CD4-positive, alpha-beta T cell (primary cell): ENCODE measurements at regions not wholly inside any gene's neighbourhood (a gene's known extent, or its start where the extent isn't known, plus 50 kb on each side); places are given as distances from the start of the nearest gene placed in this dataset.

Experiments used
- ATAC-seq: fragments of 200-7000 bp; cut with Tn5 transposase; one replicate; pipeline ENCODE4 v1.10.0; 2022; ENCODE audit warnings: mild to moderate bottlenecking; ENCODE audit not compliant: poor library complexity
- CTCF ChIA-PET: fragments of 350-600 bp; sonication (Branson Sonifier 250); formaldehyde crosslinking; loops from one replicate; lab custom pipeline; 2021; ENCODE audit warnings: antibody characterized with exemption, inconsistent platforms; lab: Charles Lee
- POLR2A ChIA-PET: fragments of 350-600 bp; sonication (Branson Sonifier 250); formaldehyde crosslinking; loops from one replicate; lab custom pipeline; 2021; ENCODE audit warnings: antibody characterized with exemption, inconsistent platforms; lab: Charles Lee
- DNase-seq, 14 experiments: peaks; one replicate each; pipeline ENCODE4 v3.0.0-alpha.2; 2013 to 2020; ENCODE audit warnings: mixed read lengths in 2 of 14
- H3K27ac ChIP-seq, 2 donors: one replicate each; pipeline versions ENCODE4 v1.5.1 to v1.7.0; 2013; ENCODE audit warnings: low read length in 2 of 2, low read depth in 1 of 2, mild to moderate bottlenecking in 1 of 2
- H3K27me3 ChIP-seq, 2 experiments: 1 replicate in 1 of 2; 2 replicates in 1 of 2; pipeline versions ENCODE4 v1.6.1 to v1.7.0; 2013; ENCODE audit warnings: low read length in 2 of 2, control low read depth in 1 of 2, mild to moderate bottlenecking in 1 of 2, moderate library complexity in 1 of 2; ENCODE audit not compliant: insufficient read depth in 2 of 2, control insufficient read depth in 1 of 2
- H3K36me3 ChIP-seq: one replicate; pipeline ENCODE4 v1.6.1; 2013; ENCODE audit warnings: low read length, control low read depth; ENCODE audit not compliant: insufficient read depth
- H3K4me1 ChIP-seq: one replicate; pipeline ENCODE4 v1.6.1; 2013; ENCODE audit warnings: low read length, control low read depth; ENCODE audit not compliant: insufficient read depth
- H3K4me3 ChIP-seq: one replicate; pipeline ENCODE4 v1.5.1; 2013; ENCODE audit warnings: mild to moderate bottlenecking, low read length, moderate library complexity
- H3K9me3 ChIP-seq, 2 experiments: 1 replicate in 1 of 2; 2 replicates in 1 of 2; pipeline versions ENCODE4 v1.6.1 to v1.7.0; 2013; ENCODE audit warnings: low read length in 2 of 2, mild to moderate bottlenecking in 2 of 2, control low read depth in 1 of 2, moderate library complexity in 1 of 2; ENCODE audit not compliant: control insufficient read depth in 1 of 2, insufficient read depth in 1 of 2
- H3K27ac Mint-ChIP-seq: one replicate; pipeline ENCODE4 v1.8.0; 2020; ENCODE audit warnings: mixed read lengths
- H3K27me3 Mint-ChIP-seq: one replicate; pipeline ENCODE4 v1.8.0; 2021; ENCODE audit warnings: mixed read lengths
- H3K36me3 Mint-ChIP-seq: one replicate; pipeline ENCODE4 v1.8.0; 2021; ENCODE audit warnings: low read depth, mixed read lengths
- H3K4me1 Mint-ChIP-seq: one replicate; pipeline ENCODE4 v1.8.0; 2021; ENCODE audit warnings: low read depth, mixed read lengths
- H3K4me3 Mint-ChIP-seq: one replicate; pipeline ENCODE4 v1.8.0; 2020; ENCODE audit warnings: mild to moderate bottlenecking, mixed read lengths
- H3K9me3 Mint-ChIP-seq: one replicate; pipeline ENCODE4 v1.8.0; 2020; ENCODE audit warnings: mixed read lengths
- intact Hi-C, 2 experiments: fragments of 100-400 bp; cut with DNase I in 1 of 2; cut with micrococcal nuclease in 1 of 2; formaldehyde crosslinking; loops; one replicate each; pipeline versions ENCODE4 v1.15.1 to v1.9.0; 2023 to 2025; cut with DNase I, micrococcal nuclease
- TF ChIP-seq, protein P1 (sequence below): fragments of 200-600 bp; IDR thresholded peaks from one replicate; pipeline ENCODE4 v1.8.0; 2022; ENCODE audit warnings: antibody characterized with exemption, mild to moderate bottlenecking

DNA sequence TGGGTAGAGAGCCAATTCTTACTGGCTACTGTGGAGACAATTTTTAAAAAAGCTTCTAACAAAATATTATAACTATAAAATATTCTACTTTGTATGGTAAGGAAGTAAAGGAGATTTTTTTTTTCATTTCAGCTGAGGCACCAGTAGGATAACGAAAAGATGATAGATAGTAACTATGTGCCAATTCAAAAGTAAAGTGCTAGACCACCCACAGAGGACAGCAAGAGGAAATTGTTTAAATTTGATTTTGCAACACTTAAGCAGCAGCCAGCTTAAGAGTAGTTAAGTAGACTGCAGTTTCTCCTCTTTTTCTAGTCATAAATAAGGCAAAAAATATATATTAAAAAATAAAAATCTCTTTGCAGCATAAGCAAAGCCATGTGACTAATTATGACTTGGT, 1539.3 kb upstream of the ACO1 start:
- intact Hi-C loops, result no loop called here

DNA sequence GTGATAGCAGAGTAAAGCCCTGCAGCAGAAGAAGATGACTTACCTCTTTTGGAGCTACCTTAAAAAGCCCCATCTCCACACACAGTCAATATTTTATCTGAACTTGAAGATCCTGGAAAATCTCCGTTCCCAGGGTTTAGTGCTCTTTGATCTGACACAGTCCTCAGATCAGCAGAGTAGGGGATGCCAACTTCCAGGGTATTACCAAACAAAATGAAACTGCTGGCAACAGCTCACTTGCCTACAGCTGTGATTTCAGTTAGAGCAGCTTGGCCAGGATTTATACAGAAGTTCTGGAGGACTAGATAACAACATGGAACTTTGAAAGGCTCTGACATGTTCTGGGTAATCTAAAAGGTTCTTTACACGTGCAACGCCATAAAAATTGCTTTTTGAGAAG, 1537.8 kb upstream of the ACO1 start:
- ChIA-PET CTCF (no interaction called here), POLR2A (no interaction called here)
- no peak overlapping the region for H3K4me3 ChIP-seq
- no peak for ATAC-seq
- no peak overlapping the region for H3K4me3 Mint-ChIP-seq
- H3K27ac Mint-ChIP-seq, result no peak overlapping the region
- no peaks in the 10 kb centered on the region for H3K27me3 Mint-ChIP-seq
- TF ChIP-seq, protein P1, sequence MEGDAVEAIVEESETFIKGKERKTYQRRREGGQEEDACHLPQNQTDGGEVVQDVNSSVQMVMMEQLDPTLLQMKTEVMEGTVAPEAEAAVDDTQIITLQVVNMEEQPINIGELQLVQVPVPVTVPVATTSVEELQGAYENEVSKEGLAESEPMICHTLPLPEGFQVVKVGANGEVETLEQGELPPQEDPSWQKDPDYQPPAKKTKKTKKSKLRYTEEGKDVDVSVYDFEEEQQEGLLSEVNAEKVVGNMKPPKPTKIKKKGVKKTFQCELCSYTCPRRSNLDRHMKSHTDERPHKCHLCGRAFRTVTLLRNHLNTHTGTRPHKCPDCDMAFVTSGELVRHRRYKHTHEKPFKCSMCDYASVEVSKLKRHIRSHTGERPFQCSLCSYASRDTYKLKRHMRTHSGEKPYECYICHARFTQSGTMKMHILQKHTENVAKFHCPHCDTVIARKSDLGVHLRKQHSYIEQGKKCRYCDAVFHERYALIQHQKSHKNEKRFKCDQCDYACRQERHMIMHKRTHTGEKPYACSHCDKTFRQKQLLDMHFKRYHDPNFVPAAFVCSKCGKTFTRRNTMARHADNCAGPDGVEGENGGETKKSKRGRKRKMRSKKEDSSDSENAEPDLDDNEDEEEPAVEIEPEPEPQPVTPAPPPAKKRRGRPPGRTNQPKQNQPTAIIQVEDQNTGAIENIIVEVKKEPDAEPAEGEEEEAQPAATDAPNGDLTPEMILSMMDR, result no peak
- peaks cover 0 to 7% of the 10 kb centered on the region in 2 experiments for H3K9me3 ChIP-seq
- no peaks in the 10 kb centered on the region for H3K4me1 ChIP-seq
- no peaks in the 10 kb centered on the region for H3K27me3 ChIP-seq
- H3K9me3 Mint-ChIP-seq, result no peaks in the 10 kb centered on the region
- no peak overlapping the region for H3K27ac ChIP-seq
- no peaks in the 10 kb centered on the region for H3K4me1 Mint-ChIP-seq
- DNase-seq, result no peak
- no peaks in the 10 kb centered on the region for H3K36me3 Mint-ChIP-seq
- intact Hi-C loops, result no loop called here
- H3K36me3 ChIP-seq, result no peaks in the 10 kb centered on the region

More for the DNA sequence above, 1539.3 kb upstream of the ACO1 start:
- Mint-ChIP-seq H3K4me3 (no peak overlapping the region), H3K9me3 (no peaks in the 10 kb centered on the region), H3K27me3 (no peaks in the 10 kb centered on the region), H3K36me3 (no peaks in the 10 kb centered on the region), H3K27ac (no peak overlapping the region), H3K4me1 (no peaks in the 10 kb centered on the region)
- TF ChIP-seq, protein P1, result no peak
- no peaks in the 10 kb centered on the region for H3K4me1 ChIP-seq
- no peak overlapping the region for H3K4me3 ChIP-seq
- H3K9me3 ChIP-seq, result no peaks in the 10 kb centered on the region
- H3K27me3 ChIP-seq, result no peaks in the 10 kb centered on the region
- no peaks in the 10 kb centered on the region for H3K36me3 ChIP-seq
- POLR2A ChIA-PET, result no interaction called here
- no peak for ATAC-seq
- no peak overlapping the region for H3K27ac ChIP-seq
- CTCF ChIA-PET, result no interaction called here
- no peak for DNase-seq

DNA sequence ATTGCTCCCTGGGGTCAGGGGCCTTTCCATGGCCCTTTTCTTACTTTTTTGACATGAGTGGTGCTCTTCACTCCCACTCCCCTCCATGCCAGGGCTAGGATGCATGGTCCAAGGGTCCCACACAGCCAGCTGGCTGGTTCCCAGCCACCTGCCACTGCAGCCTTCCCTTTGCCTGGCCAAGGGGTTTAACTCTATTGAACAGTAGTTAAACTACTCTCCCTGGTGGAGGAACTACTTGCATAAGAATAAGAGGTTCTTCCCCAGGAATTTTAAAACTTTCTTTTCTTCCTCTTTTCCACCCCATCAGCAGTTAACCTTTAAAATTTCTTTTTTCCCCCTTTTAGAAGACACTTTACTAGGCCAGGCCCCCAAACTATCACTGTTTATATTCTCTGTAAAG, 1532.8 kb upstream of the ACO1 start:
- Histone ChIP-seq H3K27me3 (no peaks in the 10 kb centered on the region), H3K4me3 (no peak overlapping the region), H3K9me3 (peaks cover 0 to 8% of the 10 kb centered on the region in 2 experiments), H3K4me1 (no peaks in the 10 kb centered on the region), H3K27ac (no peak overlapping the region), H3K36me3 (no peaks in the 10 kb centered on the region)
- no peak for DNase-seq
- no peak overlapping the region for H3K27ac Mint-ChIP-seq
- H3K36me3 Mint-ChIP-seq, result no peaks in the 10 kb centered on the region
- no peaks in the 10 kb centered on the region for H3K9me3 Mint-ChIP-seq
- ChIA-PET POLR2A (no interaction called here), CTCF (interaction anchor here (1.8 kb wide), 1 partner anchor 9 kb away, joined by 4 read pairs; no protein-coding TSS in a partner anchor)
- intact Hi-C loops, result no loop called here
- no peak overlapping the region for H3K4me3 Mint-ChIP-seq
- no peaks in the 10 kb centered on the region for H3K4me1 Mint-ChIP-seq
- no peaks in the 10 kb centered on the region for H3K27me3 Mint-ChIP-seq
- no peak for ATAC-seq
- TF ChIP-seq, protein P1, result no peak
